Vagina (tissue), 2 donors: ENCODE measurements at regions not wholly inside any gene's neighbourhood (a gene's known extent, or its start where the extent isn't known, plus 50 kb on each side); places are given as distances from the start of the nearest gene placed in this dataset.

Experiments
- DNase-seq, 2 donors: peaks; one replicate each; pipeline ENCODE4 v3.0.0-alpha.2; 2017; ENCODE audit errors: extremely low spot score in 2 of 2
- H3K27ac ChIP-seq: fragments of 200-600 bp; sonication (generic); one replicate; pipeline ENCODE4 v1.5.1; 2019
- H3K27me3 ChIP-seq: fragments of 200-600 bp; sonication (generic); one replicate; pipeline ENCODE4 v1.5.1; 2019
- H3K36me3 ChIP-seq, 2 donors: fragments of 200-600 bp; sonication (generic); one replicate each; pipeline ENCODE4 v1.5.1; 2017 to 2019
- H3K4me1 ChIP-seq: fragments of 200-600 bp; sonication (generic); one replicate; pipeline ENCODE4 v1.5.1; 2019
- H3K4me3 ChIP-seq, 2 donors: fragments of 200-600 bp; sonication (generic); 1 replicate in 1 of 2; 2 replicates in 1 of 2; pipeline ENCODE4 v1.5.1; 2016 to 2019
- H3K9me3 ChIP-seq: fragments of 200-600 bp; sonication (generic); one replicate; pipeline ENCODE4 v1.5.1; 2019
- CTCF ChIP-seq, 3 experiments: fragments of 450-650 bp in 2 of 3; fragments of 200-600 bp in 1 of 3; sonication (generic) in 1 of 3; IDR thresholded peaks; one replicate each; pipeline ENCODE4 v1.5.1; 2017 to 2019; ENCODE audit warnings: antibody characterized with exemption in 3 of 3, mild to moderate bottlenecking in 2 of 3, moderate library complexity in 2 of 3
- POLR2A ChIP-seq, 2 donors: fragments of 450-650 bp; IDR thresholded peaks; one replicate each; pipeline ENCODE4 v1.6.1; 2017; ENCODE audit warnings: antibody characterized with exemption in 2 of 2, mild to moderate bottlenecking in 2 of 2, moderate library complexity in 2 of 2
- POLR2AphosphoS5 ChIP-seq, 2 donors: sonication (generic); formaldehyde crosslinking; IDR thresholded peaks; one replicate each; pipeline ENCODE4 v1.9.0; 2017; ENCODE audit warnings: antibody characterized with exemption in 2 of 2, mild to moderate bottlenecking in 2 of 2, low read depth in 1 of 2; ENCODE audit not compliant: insufficient read depth in 1 of 2
- intact Hi-C: fragments of 100-400 bp; cut with DNase I; formaldehyde crosslinking; loops from one replicate; pipeline ENCODE4 v1.15.1; 2023

- Histone ChIP-seq H3K27me3 (no peaks in the 10 kb centered on the region), H3K4me1 (no peaks in the 10 kb centered on the region), H3K4me3 (no peak overlapping the region), H3K9me3 (no peaks in the 10 kb centered on the region), H3K36me3 (no peaks in the 10 kb centered on the region), H3K27ac (no peak overlapping the region)
- DNase-seq, result no peak
- intact Hi-C loops, result no loop called here
- TF ChIP-seq POLR2AphosphoS5 (IDR thresholded peaks at IDR 0.05; ENCODE audit: insufficient read depth in 1 of 2, low read depth in 1 of 2) (no peak), POLR2A (IDR thresholded peaks at IDR 0.05) (no peak), CTCF (IDR thresholded peaks at IDR 0.05) (no peak)
Measured at GRCh38 chr10:111199587-111199986, 122.8 kb downstream of the ADRA2A start.

GRCh38 chr10:111200505-111201186 lies 123.8 kb downstream of the ADRA2A start:
- Histone ChIP-seq H3K27me3 (no peaks in the 10 kb centered on the region), H3K4me3 (no peak overlapping the region), H3K36me3 (no peaks in the 10 kb centered on the region), H3K9me3 (no peaks in the 10 kb centered on the region), H3K4me1 (no peaks in the 10 kb centered on the region), H3K27ac (no peak overlapping the region)
- TF ChIP-seq POLR2AphosphoS5 (IDR thresholded peaks at IDR 0.05; ENCODE audit: insufficient read depth in 1 of 2, low read depth in 1 of 2) (no peak), POLR2A (IDR thresholded peaks at IDR 0.05) (no peak), CTCF (IDR thresholded peaks at IDR 0.05) (no peak)
- DNase-seq, result no peak
- intact Hi-C loops, result no loop called here

GRCh38 chr10:111203615-111204014 lies 126.8 kb downstream of the ADRA2A start:
- H3K27ac ChIP-seq, result peak overlapping the region; percentile 32
- no peak for DNase-seq
- intact Hi-C loops, result no loop called here
- no peaks in the 10 kb centered on the region for H3K9me3 ChIP-seq
- no peaks in the 10 kb centered on the region for H3K27me3 ChIP-seq
- no peak overlapping the region for H3K4me3 ChIP-seq
- TF ChIP-seq POLR2AphosphoS5 (IDR thresholded peaks at IDR 0.05; ENCODE audit: insufficient read depth in 1 of 2, low read depth in 1 of 2) (no peak), CTCF (IDR thresholded peaks at IDR 0.05) (no peak), POLR2A (IDR thresholded peaks at IDR 0.05) (no peak)
- H3K36me3 ChIP-seq, result no peaks in the 10 kb centered on the region
- H3K4me1 ChIP-seq, result no peaks in the 10 kb centered on the region

- Histone ChIP-seq H3K4me3 (no peak overlapping the region), H3K4me1 (no peaks in the 10 kb centered on the region), H3K9me3 (no peaks in the 10 kb centered on the region), H3K36me3 (no peaks in the 10 kb centered on the region), H3K27ac (peak overlapping the region; percentile 17), H3K27me3 (no peaks in the 10 kb centered on the region)
- TF ChIP-seq POLR2A (IDR thresholded peaks at IDR 0.05) (no peak), POLR2AphosphoS5 (IDR thresholded peaks at IDR 0.05; ENCODE audit: insufficient read depth in 1 of 2, low read depth in 1 of 2) (no peak), CTCF (IDR thresholded peaks at IDR 0.05) (no peak)
- intact Hi-C loops, result no loop called here
- no peak for DNase-seq
Measured at GRCh38 chr10:111204838-111205237, 128.0 kb downstream of the ADRA2A start.

GRCh38 chr10:111206521-111206920 lies 129.7 kb downstream of the ADRA2A start:
- no peaks in the 10 kb centered on the region for H3K4me1 ChIP-seq

More at GRCh38 chr10:111206521-111206920, 129.7 kb downstream of the ADRA2A start:
- TF ChIP-seq POLR2AphosphoS5 (IDR thresholded peaks at IDR 0.05; ENCODE audit: insufficient read depth in 1 of 2, low read depth in 1 of 2) (no peak), CTCF (IDR thresholded peaks at IDR 0.05) (no peak), POLR2A (IDR thresholded peaks at IDR 0.05) (no peak)
- Histone ChIP-seq H3K9me3 (no peaks in the 10 kb centered on the region), H3K27ac (no peak overlapping the region), H3K4me3 (no peak overlapping the region), H3K27me3 (no peaks in the 10 kb centered on the region), H3K36me3 (no peaks in the 10 kb centered on the region)
- no peak for DNase-seq
- intact Hi-C loops, result no loop called here
